Esophagus (tissue), 2 donors: ENCODE measurements at regions not wholly inside any gene's neighbourhood (a gene's known extent, or its start where the extent isn't known, plus 50 kb on each side); places are given as distances from the start of the nearest gene placed in this dataset.
"Not testable (repeated sequence)": the region's sequence is repeated elsewhere in the genome, so short reads cannot be mapped to it uniquely, and the experiment has no call there.

Experiments used
- H3K27ac ChIP-seq, 2 donors: one replicate each; pipeline ENCODE4 v1.5.1; 2013; ENCODE audit warnings: low read depth in 2 of 2, mild to moderate bottlenecking in 2 of 2, inconsistent platforms in 1 of 2, low read length in 1 of 2, moderate library complexity in 1 of 2
- H3K27me3 ChIP-seq, 2 donors: one replicate each; pipeline ENCODE4 v1.6.1; 2013; ENCODE audit warnings: low read length in 2 of 2, control low read depth in 1 of 2, mild to moderate bottlenecking in 1 of 2; ENCODE audit not compliant: insufficient read depth in 2 of 2, control insufficient read depth in 1 of 2
- H3K36me3 ChIP-seq, 2 donors: one replicate each; pipeline ENCODE4 v1.6.1; 2013; ENCODE audit warnings: low read length in 1 of 2; ENCODE audit not compliant: control insufficient read depth in 2 of 2, insufficient read depth in 2 of 2
- H3K4me1 ChIP-seq, 2 donors: one replicate each; pipeline ENCODE4 v1.6.1; 2013; ENCODE audit warnings: low read length in 1 of 2; ENCODE audit not compliant: control insufficient read depth in 2 of 2, insufficient read depth in 2 of 2
- H3K4me3 ChIP-seq, 2 donors: one replicate each; pipeline ENCODE4 v1.5.1; 2013; ENCODE audit warnings: low read length in 2 of 2, mild to moderate bottlenecking in 2 of 2, low read depth in 1 of 2, moderate library complexity in 1 of 2
- H3K9me3 ChIP-seq, 2 donors: one replicate each; pipeline ENCODE4 v1.6.1; 2013; ENCODE audit warnings: mild to moderate bottlenecking in 2 of 2, low read depth in 1 of 2, low read length in 1 of 2, moderate library complexity in 1 of 2; ENCODE audit not compliant: control insufficient read depth in 2 of 2, insufficient read depth in 1 of 2
- WGBS, 2 donors: extraction: QIAGEN DNeasy Blood & Tissue Kit; methylation state at CpG; one replicate each; pipeline ENCODE4 v1.1.7; 2013; 5-methylcytosine and 5-hydroxymethylcytosine counted together
- donor health status: healthy with polysubstance abuse.
- donor health status: Bipolar disorder and iron deficiency.

DNA sequence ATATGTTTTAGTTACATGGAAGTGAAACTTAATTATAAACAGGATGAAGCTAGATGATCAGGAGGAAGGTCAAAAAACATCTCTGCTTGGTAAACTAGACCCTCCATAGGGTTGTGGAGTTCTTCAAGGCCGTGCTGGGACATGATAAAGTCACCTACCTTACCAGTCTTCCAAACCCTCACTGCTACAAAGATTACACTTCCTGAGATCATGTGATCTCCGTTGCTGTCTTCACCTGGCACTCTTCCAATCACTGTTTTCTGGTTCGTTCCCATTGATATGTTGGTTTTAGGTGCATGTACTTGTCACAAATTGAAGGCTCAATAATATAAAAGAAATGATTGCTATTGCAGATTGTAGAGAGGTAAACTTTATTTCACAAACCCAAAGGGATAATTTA lies 161.5 kb upstream of the MAN1A1 start:
- WGBS, 2 donors, result 56 to 57% methylated on average over 3 of the region's 3 CpGs

DNA sequence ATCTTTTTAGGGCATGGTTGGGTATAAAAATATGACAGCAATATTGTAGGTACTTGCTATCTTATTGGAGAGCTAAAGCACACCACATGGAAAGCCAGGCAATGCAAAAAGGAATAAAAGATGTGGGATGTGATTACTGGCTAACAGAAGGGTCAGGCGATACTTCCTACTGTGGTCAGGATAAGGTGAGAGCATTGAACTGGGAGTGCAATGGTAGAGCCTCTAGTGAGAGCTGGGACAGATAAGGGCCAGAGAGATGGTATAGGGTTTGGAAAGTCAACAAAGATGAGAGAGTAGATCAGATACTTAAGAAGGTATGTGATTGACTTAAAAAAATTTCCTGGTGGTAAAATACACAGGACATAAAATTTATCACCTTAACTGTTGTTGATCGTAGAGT lies 160.7 kb upstream of the MAN1A1 start:
- Histone ChIP-seq H3K4me3 (no peak overlapping the region), H3K36me3 (no peaks in the 10 kb centered on the region), H3K27me3 (no peaks in the 10 kb centered on the region), H3K4me1 (no peaks in the 10 kb centered on the region), H3K9me3 (no peaks in the 10 kb centered on the region), H3K27ac (no peak overlapping the region)
- WGBS, 2 donors, result 97% methylated on average over 2 of the region's 2 CpGs

More for the DNA sequence above, 161.5 kb upstream of the MAN1A1 start:
- Histone ChIP-seq H3K36me3 (no peaks in the 10 kb centered on the region), H3K27me3 (no peaks in the 10 kb centered on the region), H3K4me1 (no peaks in the 10 kb centered on the region), H3K4me3 (no peak overlapping the region), H3K27ac (no peak overlapping the region), H3K9me3 (no peaks in the 10 kb centered on the region)

DNA sequence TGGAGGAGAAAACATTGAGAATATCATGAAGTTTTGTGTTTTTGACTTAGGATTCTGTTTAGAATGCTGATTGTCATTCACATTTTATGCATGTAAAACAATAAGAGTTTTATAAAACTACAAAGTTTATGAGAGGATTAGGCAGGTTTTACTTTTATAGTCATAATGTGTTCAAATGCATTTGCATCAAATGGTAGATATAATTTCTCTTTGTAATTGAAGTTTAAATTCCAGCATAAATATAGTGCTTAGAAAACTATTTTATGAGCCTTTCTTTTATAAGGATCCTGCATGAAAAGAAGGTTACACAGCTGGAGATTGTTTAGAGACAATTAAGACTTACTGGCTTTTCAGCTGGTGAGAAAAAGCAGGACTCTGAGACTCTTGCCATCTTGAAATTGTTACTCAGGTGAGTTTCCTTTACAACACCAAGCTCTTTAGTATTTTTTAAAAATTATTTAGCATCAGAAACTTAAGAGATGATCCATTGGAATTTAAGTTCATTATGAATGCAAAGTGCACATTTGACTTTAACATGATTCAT lies 157.1 kb upstream of the MAN1A1 start:
- no peaks in the 10 kb centered on the region for H3K9me3 ChIP-seq
- H3K27ac ChIP-seq, result no peak overlapping the region
- no peaks in the 10 kb centered on the region for H3K27me3 ChIP-seq
- H3K4me3 ChIP-seq, result no peak overlapping the region
- H3K36me3 ChIP-seq, result no peaks in the 10 kb centered on the region
- no peaks in the 10 kb centered on the region for H3K4me1 ChIP-seq

DNA sequence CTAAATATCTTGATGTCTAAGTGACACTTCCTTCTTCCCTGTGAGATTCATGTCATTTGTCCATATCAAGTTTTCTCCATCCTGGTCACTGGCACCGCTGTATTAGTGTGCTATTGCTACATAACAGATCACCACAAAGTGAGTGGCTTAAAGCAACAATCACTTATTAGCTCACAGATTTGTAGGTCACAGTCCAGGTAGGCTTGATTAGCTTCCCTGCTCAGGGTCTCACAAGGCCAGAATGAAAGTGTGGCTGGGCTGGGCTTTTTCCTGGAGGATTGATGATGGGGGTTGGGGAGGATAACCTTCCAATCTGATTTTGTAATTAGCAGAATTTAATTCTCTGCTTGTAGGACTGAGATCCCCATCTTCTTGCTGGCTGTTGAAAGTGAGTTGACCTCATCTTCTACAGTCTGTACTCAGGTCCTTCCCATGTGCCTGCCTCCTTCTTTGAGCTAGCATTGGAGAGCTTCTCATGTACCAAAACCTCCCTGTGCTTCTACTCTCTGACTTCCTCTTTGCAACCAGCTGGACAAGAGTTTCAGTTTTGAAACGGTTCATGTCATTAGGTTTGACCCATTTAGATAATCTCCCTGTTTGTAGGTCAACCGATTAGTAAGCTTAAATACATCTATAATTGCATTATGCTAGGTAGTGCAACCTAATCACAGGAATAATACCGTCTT lies 152.4 kb upstream of the MAN1A1 start:
- no peak overlapping the region for H3K27ac ChIP-seq
- H3K9me3 ChIP-seq, result no peaks in the 10 kb centered on the region
- no peaks in the 10 kb centered on the region for H3K27me3 ChIP-seq
- WGBS, 2 donors, result 66 to 69% methylated on average over 4 of the region's 4 CpGs
- no peaks in the 10 kb centered on the region for H3K36me3 ChIP-seq
- H3K4me1 ChIP-seq, result no peaks in the 10 kb centered on the region
- H3K4me3 ChIP-seq, result no peak overlapping the region

DNA sequence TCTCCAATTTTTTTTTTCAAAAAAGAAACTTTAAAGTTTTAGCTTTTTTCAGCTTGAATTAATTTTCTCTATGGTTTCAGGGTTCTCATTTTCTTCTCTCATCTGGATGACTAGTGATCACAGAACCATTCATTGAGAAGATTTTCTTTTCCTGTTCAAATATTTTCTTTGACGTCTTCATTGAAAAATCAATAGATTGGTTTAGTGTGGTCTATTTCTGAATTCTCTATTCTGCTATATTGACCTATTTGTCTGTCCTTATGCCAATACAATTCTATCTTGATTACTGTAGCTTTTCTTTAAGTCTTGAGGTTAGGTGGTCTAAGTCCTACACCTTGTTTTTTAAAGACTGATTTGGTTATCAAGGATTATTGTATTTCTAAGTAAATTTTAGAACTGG lies 150.2 kb upstream of the MAN1A1 start:
- WGBS, 2 donors, result 87 to 94% methylated on average over 1 of the region's 1 CpG
- Histone ChIP-seq H3K9me3 (no peaks in the 10 kb centered on the region), H3K4me1 (no peaks in the 10 kb centered on the region), H3K36me3 (no peaks in the 10 kb centered on the region), H3K4me3 (no peak overlapping the region), H3K27me3 (no peaks in the 10 kb centered on the region), H3K27ac (no peak overlapping the region)

DNA sequence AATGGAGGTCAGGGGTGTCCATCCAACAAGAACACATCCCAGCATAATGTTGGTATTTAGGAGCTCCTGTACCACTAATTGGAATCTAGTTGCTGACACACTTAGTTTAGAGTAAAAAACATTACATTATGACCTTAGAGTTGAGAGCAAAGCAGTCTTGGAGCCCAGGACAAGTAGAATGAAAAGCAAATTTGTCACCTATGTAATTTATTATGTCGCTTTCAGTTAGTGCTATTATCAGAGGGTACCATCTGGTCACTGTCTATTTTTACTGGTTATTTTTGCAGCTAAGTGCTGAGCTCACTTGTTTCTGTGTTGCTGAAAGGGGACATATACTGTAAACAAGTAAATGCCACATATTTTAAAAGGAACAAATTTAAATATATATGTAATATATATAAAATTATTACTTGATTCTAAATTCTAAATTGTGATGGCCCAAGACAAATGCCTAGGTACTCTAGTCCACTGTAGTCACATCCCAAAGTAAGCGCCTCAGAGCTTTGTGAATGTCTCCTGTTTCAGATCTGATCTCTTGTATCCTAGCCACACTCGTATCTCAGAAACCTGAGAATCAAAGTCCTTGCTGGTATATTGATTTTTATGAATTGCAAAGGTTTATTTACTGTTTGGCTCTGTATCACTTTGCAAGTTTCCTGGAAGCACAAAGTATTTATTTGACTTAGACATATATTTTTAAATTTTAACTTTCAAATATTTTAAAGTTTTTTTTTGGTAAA lies 148.6 kb upstream of the MAN1A1 start:
- no peak overlapping the region for H3K4me3 ChIP-seq
- no peaks in the 10 kb centered on the region for H3K36me3 ChIP-seq
- 79 to 90% methylated on average over 3 of the region's 3 CpGs for WGBS, 2 donors
- H3K9me3 ChIP-seq, result no peaks in the 10 kb centered on the region
- H3K27ac ChIP-seq, result no peak overlapping the region
- H3K27me3 ChIP-seq, result no peaks in the 10 kb centered on the region
- no peaks in the 10 kb centered on the region for H3K4me1 ChIP-seq

DNA sequence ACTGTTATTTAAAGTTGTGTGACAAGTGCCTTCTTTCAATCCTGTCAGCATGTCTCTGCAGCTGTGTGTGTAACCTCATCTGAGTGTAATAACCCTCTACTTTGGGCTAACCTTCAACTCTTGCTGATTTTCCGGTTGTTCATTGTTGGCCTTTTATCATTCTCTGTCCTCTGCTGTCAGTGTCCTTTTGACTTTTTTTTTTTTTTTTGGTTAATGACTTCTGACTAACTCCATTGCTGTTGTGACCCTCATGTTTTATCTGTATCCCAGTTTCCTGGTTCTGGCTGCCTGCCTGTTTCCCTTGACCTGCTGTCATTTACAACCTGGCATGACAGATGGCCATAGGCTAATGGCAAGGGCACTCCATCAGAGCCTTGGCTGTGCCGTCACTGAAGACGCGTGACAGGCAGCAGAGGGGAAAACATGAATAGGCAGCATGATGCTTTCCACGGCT lies 145.7 kb upstream of the MAN1A1 start:
- no peaks in the 10 kb centered on the region for H3K36me3 ChIP-seq
- H3K9me3 ChIP-seq, result no peaks in the 10 kb centered on the region
- 64 to 73% methylated on average over 5 of the region's 5 CpGs for WGBS, 2 donors
- no peaks in the 10 kb centered on the region for H3K27me3 ChIP-seq
- H3K27ac ChIP-seq, result no peak overlapping the region
- no peaks in the 10 kb centered on the region for H3K4me1 ChIP-seq
- H3K4me3 ChIP-seq, result no peak overlapping the region

DNA sequence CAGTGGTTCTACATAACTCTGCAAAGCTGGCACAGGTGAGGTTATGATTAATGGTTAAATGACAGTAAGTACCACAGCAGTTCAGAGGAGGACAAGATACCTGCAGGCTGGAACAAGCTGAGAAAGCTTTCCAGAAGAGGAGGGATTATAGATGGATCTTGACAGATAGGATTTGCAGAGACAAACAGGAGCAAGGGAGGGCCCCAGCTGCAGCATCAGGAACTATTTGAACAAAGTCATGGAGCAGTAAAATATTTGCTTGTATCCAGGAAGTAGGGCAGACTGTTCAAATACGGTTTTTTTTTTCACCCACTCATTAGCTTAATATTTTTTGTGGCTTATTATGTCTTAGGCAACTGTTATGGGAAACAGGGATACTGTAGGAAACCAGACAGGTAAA lies 144.4 kb upstream of the MAN1A1 start:
- H3K36me3 ChIP-seq, result no peaks in the 10 kb centered on the region
- H3K27me3 ChIP-seq, result no peaks in the 10 kb centered on the region
- no peaks in the 10 kb centered on the region for H3K4me1 ChIP-seq
- H3K27ac ChIP-seq, result no peak overlapping the region
- WGBS, 2 donors, result 4 to 6% methylated on average over 1 of the region's 1 CpG
- no peaks in the 10 kb centered on the region for H3K9me3 ChIP-seq
- H3K4me3 ChIP-seq, result no peak overlapping the region

DNA sequence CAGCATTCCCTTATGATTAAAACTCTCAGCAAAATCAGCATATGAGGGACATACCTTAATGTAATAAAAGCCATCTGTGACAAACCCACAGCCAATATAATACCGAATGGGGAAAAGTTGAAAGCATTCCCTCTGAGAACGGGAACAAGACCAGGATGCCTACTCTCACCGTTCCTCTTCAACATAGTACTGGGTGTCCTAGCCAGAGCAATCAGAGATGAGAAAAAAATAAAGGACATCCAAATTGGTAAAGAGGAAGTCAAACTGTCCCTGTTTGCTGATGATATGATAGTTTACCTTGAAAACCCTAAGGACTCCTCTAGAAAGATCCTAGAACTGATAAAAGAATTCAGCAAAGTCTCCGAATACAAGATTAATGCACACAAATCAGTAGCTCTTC lies 141.6 kb upstream of the MAN1A1 start:
- not testable (repeated sequence) for H3K36me3 ChIP-seq, H3K27ac ChIP-seq, H3K4me1 ChIP-seq, H3K4me3 ChIP-seq, H3K27me3 ChIP-seq, H3K9me3 ChIP-seq
- WGBS, 2 donors, result 95 to 99% methylated on average over 4 of the region's 4 CpGs

DNA sequence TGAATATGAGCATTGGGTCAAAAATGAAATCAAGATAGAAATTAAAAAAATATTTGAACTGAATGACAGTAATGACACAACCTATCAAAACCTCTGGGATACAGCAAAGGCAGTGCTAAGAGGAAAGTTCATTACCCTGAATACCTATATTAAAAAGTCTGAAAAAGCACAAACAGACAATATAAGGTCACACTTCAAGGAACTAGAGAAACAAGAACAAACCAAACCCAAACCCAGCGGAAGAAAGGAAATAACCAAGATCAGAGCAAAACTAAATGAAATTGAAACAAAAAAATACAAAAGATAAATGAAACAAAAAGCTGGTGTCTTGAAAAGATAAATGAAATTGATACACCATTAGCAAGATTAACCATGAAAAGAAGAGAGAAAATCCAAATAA lies 140.5 kb upstream of the MAN1A1 start:
- H3K9me3 ChIP-seq, H3K27ac ChIP-seq, H3K27me3 ChIP-seq, H3K36me3 ChIP-seq, H3K4me3 ChIP-seq, H3K4me1 ChIP-seq: not testable (repeated sequence)
- 89 to 92% methylated on average over 1 of the region's 1 CpG for WGBS, 2 donors
